Activated CD4-positive, alpha-beta T cell treated with anti-CD3 and anti-CD28 coated beads, Interleukin-2, Interleukin-4, amounts not matched to agents 100 ng/mL and 50 ng/mL, durations not matched to agents 16 hours and 8 hours (primary cell): ENCODE measurements at regions not wholly inside any gene's neighbourhood (a gene's known extent, or its start where the extent isn't known, plus 50 kb on each side); places are given as distances from the start of the nearest gene placed in this dataset.

Source experiments
- DNase-seq: peaks from one replicate; pipeline ENCODE4 v3.0.0-alpha.2; 2020; ENCODE audit warnings: low spot score

DNA sequence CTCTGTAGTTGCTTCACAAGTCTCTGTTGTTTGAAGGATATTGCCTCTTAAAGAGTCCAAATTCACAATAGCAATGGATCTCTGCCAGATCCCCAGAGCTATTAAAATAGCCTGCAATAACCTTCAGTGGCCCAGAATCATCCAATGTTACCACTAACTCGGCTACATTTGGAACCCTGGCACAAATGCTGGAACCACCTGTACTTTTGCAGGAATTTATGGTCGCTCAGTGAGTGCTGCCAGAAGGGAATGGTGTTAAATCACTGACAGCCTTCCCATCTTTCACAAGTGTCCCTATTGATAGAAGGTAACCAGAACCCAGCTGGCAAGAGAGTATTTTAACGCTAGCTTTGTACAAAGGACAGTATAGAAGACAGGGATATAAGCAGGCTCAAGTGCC is 298.8 kb upstream of the PLSCR5 start:
- no peak for DNase-seq

GRCh38 chr3:146899171-146899570 is 294.0 kb upstream of the PLSCR5 start:
- no peak for DNase-seq

GRCh38 chr3:146896711-146897110 is 291.6 kb upstream of the PLSCR5 start:
- no peak for DNase-seq

- no peak for DNase-seq
These were observed 290.0 kb upstream of the PLSCR5 start for GRCh38 chr3:146895026-146895749.

- DNase-seq: no peak
These were observed 289.3 kb upstream of the PLSCR5 start for GRCh38 chr3:146894406-146894805.

- DNase-seq: no peak
These were observed 286.9 kb upstream of the PLSCR5 start for GRCh38 chr3:146892041-146892440.

DNA sequence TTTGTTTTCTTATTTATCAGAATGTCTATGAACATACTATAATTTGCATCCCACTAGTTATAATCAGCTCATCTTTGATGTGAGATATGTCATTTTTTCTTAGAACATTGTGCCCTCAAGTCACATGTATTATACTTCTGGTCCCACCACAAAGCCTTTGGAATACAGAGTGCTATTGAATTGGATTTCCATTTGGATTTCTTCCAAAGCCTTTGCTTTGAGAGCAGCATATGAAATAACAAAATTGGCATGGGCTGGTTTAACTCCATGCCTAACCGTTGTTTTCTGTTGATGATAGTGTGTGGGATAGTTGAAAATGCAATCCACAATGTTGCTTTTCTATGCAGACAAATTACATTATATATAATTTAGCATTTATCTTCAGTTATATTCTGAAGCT is 284.5 kb upstream of the PLSCR5 start:
- no peak for DNase-seq

DNA sequence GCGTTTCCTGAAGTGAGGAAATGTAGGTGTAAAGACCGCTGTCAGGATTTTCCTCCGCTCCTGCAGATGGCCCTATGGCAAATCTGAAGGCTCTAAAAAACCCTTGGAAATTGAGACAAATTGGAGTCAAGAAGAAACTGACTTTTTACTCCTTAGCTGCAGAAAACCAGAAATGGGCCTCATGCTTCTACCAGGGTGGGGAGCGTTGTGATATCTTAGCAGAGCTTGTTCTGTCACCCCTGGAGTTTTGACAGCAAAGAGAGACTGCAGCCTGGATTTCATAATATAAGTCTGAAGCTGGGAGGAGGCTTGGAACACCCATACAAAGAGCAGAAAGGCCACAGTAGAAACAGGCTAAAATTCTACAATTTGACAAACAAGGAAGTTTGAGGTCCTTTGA is 283.0 kb upstream of the PLSCR5 start:
- no peak for DNase-seq

- no peak for DNase-seq
These were observed 279.6 kb upstream of the PLSCR5 start for GRCh38 chr3:146884721-146885120.

DNA sequence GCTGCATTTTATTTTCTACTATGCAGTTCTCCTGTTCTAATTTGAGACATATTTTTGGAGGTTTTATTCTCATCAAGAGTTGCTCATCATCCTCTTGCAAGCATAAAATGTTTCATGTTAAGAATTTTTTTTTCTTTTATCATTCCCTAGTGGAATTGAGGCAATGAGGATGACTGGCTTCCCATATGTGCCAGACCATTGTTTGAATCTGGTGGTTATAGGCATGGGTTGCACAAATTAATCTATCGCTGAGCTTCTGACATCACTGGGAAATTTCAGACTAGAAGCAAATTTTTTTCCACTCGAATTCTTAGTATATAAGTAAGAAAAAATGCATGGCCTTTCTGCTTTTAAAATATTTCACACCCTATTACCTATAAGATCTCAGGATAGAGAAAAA is 279.1 kb upstream of the PLSCR5 start:
- DNase-seq: no peak

DNA sequence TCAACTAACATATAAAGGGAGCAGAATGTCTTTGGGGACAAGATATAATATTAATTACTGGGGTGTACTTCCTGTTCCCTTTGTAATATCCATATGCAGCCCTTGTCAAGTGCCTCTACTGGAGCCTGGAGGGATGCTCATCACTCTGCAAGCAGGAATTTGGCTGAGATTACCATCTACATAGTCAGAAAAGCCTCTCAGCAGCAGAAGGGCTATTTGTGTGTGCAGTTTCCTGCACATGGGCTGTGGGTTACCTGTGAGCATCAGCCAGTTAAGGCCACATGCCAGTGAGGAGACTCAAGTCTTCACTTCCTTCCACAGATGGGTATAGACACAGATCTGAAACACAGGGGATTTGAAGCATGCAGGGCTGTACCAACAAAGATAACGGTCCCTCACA is 278.1 kb upstream of the PLSCR5 start:
- DNase-seq: no peak

DNA sequence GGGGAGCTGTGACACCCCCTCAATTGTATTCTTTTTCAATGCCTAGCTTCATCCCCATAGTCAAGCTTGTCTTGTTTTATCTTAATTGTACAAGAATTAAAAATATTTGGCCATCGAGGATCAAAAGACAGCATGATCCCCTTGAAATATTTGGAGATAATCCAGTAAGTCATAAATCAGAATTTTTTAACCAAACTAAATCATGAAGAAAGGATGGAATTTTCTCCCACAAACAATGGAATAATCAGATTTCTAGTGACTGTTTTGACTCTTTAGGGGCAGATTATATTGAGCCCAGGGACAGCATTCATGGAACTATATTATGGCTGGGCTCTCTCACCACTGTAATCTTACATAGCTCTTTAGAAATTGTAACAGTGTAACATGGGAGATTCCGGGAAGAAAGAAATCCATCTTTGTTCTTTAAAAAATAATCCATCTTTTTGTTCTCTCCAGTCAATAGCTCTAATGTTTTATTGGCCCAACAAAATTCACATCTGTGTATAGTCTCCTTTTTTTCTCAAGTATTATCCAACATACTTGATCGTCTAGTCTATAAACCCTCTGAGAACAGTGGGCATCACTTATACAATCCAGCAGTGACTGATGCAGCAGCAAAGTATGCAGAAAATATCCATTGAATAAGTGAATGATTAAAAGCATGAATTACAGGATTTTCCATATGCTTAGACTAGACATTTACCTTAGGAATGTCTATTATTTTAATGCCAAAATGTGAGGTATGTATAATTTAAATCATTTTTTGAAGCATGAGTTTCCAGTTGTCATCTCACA is 277.0 kb upstream of the PLSCR5 start:
- DNase-seq: no peak

- DNase-seq: no peak
These were observed 276.2 kb upstream of the PLSCR5 start for GRCh38 chr3:146881356-146881755.

DNA sequence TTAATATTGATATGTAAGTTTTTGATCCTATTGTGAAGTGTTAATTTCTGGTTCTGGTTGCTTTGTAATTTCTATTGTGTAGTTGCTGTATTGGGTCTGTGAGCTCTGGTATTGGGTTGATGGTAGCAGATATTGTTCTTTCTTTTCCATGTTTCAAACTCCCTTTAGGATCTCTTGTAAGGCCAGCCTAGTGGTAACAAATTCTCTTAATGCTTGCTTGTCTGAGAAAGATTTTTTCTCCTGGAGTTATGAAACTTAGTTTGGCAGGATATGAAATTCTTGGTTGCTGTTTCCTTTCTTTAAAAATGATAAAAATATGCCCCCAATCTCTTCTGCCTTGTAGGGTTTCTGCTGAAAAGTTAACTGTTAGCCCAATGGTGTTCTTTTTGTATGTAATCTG is 268.6 kb upstream of the PLSCR5 start:
- no peak for DNase-seq

GRCh38 chr3:146865175-146865755 is 260.1 kb upstream of the PLSCR5 start:
- no peak for DNase-seq

- DNase-seq: no peak
These were observed 256.1 kb upstream of the PLSCR5 start for GRCh38 chr3:146861262-146861661.

DNA sequence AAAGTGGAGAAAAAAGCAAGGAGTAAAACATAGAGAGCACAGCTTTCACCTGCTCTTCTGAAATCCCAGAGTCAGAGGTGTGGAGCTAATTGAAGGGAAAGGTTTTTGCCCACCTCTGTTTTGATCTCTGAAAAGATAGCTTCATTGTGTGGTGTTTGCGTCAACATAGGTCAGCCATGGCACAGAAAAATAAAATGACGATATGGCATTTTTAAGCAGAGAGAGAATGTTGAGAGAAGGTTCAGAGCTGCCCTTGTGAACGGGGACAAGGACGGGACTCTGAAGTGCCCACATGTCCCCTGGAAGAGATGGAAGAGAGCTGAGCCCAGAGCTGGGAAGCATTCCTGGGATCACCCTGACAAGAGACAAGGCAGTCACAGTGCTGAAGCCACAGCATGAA is 249.4 kb upstream of the PLSCR5 start:
- no peak for DNase-seq

- DNase-seq: no peak
These were observed 246.5 kb upstream of the PLSCR5 start for GRCh38 chr3:146851665-146852064.

DNA sequence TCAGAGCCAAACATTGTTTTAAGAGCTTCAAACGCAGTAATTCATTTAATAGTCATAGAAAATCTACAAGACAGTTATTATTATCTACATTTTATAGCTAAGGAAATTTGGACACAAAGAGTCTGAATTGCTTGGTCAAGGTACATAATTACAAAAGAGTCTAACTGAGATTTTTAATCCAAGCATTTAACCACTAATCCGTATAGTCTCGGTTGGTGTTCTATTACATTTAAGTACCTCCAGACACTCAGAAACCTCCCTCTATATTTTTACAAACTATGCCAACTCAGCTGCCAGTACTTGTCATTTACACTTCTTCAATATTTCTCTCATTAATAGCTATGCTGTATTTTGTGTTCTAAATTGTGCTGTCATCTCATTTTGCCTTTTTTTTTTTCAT is 240.2 kb upstream of the PLSCR5 start:
- DNase-seq: no peak

DNA sequence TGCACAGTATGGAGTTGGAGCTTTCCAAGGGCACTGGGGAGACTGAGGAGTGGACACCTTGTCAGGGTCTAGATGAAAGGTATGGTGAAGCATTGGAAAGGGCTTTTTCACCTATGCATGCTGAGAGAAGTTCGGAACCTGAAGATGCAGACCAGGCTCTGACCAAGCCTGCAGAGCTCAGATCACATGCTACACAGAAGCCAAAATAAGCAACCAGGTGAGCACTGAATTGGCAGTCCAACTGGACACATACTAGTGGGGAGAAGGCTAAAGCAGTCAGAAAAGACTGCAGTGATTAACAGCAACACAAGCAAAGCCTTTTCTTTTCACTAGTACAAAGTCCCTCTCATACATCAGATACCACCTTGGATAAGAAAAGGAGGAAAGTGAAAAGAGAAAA is 238.3 kb upstream of the PLSCR5 start:
- DNase-seq: no peak

GRCh38 chr3:146839727-146840375 is 234.7 kb upstream of the PLSCR5 start:
- no peak for DNase-seq

DNA sequence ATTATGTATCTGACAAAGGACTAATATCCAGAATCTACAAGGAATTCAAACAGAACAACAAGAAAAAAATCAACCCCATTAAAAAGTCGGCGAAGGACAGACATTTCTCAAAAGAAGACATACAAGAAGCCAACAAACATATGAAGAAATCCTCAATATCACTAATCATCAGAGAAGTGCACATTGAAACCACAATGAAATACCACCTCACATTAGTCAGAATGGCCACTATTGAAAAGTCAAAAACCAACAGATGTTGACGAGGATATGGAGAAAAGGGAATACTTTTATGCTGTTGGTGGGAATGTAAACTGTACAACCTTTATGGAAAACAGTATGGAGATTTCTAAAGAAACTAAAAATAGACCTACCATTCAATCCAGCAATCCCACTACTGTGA is 233.1 kb upstream of the PLSCR5 start:
- no peak for DNase-seq

DNA sequence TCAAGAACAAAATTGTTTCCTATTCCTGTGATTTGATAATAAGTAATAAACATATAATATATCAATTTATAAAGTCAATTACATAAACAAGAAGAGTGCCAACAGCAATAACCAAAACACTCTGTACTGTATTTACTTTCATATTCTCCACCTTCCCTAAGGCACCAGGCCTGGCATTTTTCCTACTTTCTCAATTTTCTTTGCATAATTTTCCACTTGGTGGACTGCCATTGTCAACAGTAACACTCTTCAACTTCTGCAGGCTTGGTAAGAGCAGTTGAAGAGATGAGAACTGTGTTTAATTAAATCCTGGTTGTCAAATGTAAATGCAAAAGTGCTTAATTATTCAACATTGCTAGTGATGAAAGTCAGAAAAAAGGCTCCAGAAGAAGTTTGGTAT is 229.8 kb upstream of the PLSCR5 start:
- DNase-seq: no peak
